GM12878 (cell line): ENCODE measurements at regions not wholly inside any gene's neighbourhood (a gene's known extent, or its start where the extent isn't known, plus 50 kb on each side); places are given as distances from the start of the nearest gene placed in this dataset.

ENCODE experiments used
- ATAC-seq: fragments of 200-7000 bp; cut with Tn5 transposase; 3 replicates; pipeline ENCODE4 v1.9.1; 2020; ENCODE audit warnings: mild to moderate bottlenecking, moderate library complexity
- BruUV-seq: library from RNA; stranded (reverse); fragments of 400-500 nt; replicated peaks from 2 replicates; lab custom pipeline; 2021; lab: Mats Ljungman, UMichigan
- CTCF ChIA-PET: fragments of 300-600 bp; sonication (Branson Sonifier 250); formaldehyde crosslinking; extraction: SDS; loops from one replicate; lab custom pipeline; 2021; ENCODE audit warnings: inconsistent platforms; lab: Yijun Ruan, JAX
- POLR2A ChIA-PET: fragments of 350-600 bp; formaldehyde crosslinking; extraction: SDS; loops from one replicate; lab custom pipeline; 2021; ENCODE audit warnings: inconsistent platforms; lab: Charles Lee
- RAD21 ChIA-PET: fragments of 300-600 bp; sonication (Branson Sonifier 250); formaldehyde crosslinking; loops from one replicate; lab custom pipeline; 2023; ENCODE audit warnings: antibody characterized with exemption; ENCODE audit not compliant: unreplicated experiment; lab: Charles Lee
- SMC1A ChIA-PET: fragments of 300-600 bp; sonication (Branson Sonifier 250); formaldehyde crosslinking; loops from one replicate; lab custom pipeline; 2023; ENCODE audit not compliant: unreplicated experiment, uncharacterized antibody; lab: Charles Lee
- DNase-seq: peaks from one replicate; pipeline ENCODE4 v3.0.0-alpha.2; 2011; ENCODE audit warnings: low read depth, low spot score
- FAIRE-seq: peaks from 3 replicates; lab custom pipeline; 2011; peaks lifted over from hg19 to GRCh38; lab: Jason Lieb, UNC
- H2AFZ ChIP-seq: 2 replicates; pipeline ENCODE4 v1.6.0; 2011; ENCODE audit warnings: low read depth, low read length, control low read depth; ENCODE audit not compliant: control insufficient read depth
- H3K27ac ChIP-seq: 2 replicates; pipeline ENCODE4 v1.5.1; 2011; ENCODE audit warnings: control low read depth; ENCODE audit not compliant: control insufficient read depth, insufficient read depth
- H3K27me3 ChIP-seq, 2 experiments: replicated peaks in 1 of 2; 2 replicates each; pipeline versions ENCODE4 v1.6.0 to v1.6.1; 2011; ENCODE audit warnings: low read length in 1 of 2; ENCODE audit not compliant: control insufficient read depth in 2 of 2, insufficient read depth in 2 of 2
- H3K36me3 ChIP-seq, 2 experiments: 2 replicates each; pipeline ENCODE4 v1.5.1; 2011; ENCODE audit warnings: low read length in 1 of 2; ENCODE audit not compliant: control insufficient read depth in 2 of 2, insufficient read depth in 2 of 2
- H3K4me1 ChIP-seq: 2 replicates; pipeline ENCODE4 v1.6.1; 2011; ENCODE audit warnings: mild to moderate bottlenecking, low read length, moderate library complexity, mixed read lengths; ENCODE audit not compliant: control insufficient read depth, insufficient read depth
- H3K4me2 ChIP-seq: 2 replicates; pipeline ENCODE4 v1.6.0; 2011; ENCODE audit warnings: control low read depth; ENCODE audit not compliant: control insufficient read depth, insufficient read depth
- H3K4me3 ChIP-seq: fragments of 200-600 bp; sonication (generic); 2 replicates; pipeline ENCODE4 v1.5.1; 2016
- H3K79me2 ChIP-seq: 2 replicates; pipeline ENCODE4 v1.6.0; 2011; ENCODE audit warnings: low read length; ENCODE audit not compliant: control insufficient read depth, insufficient read depth
- H3K9ac ChIP-seq: 2 replicates; pipeline ENCODE4 v1.8.0; 2011; ENCODE audit warnings: low read length, control low read depth, mixed read lengths; ENCODE audit not compliant: control insufficient read depth, insufficient read depth
- H3K9me3 ChIP-seq: replicated peaks from 3 replicates; pipeline ENCODE4 v1.5.1; 2011; ENCODE audit warnings: mild to moderate bottlenecking, low read length; ENCODE audit not compliant: control insufficient read depth, insufficient read depth
- H4K20me1 ChIP-seq: 2 replicates; pipeline ENCODE4 v1.6.0; 2011; ENCODE audit not compliant: control insufficient read depth, insufficient read depth
- CEBPB ChIP-seq, 2 experiments: fragments of 150-350 bp in 1 of 2; IDR thresholded peaks; 2 replicates each; pipeline ENCODE4 v1.6.1; 2012 to 2014; ENCODE audit warnings: low read depth in 2 of 2, low read length in 2 of 2, borderline replicate concordance in 1 of 2, inconsistent platforms in 1 of 2
- IRF5 ChIP-seq: fragments of 450-650 bp; IDR thresholded peaks from 2 replicates; pipeline ENCODE4 v1.6.1; 2017; ENCODE audit warnings: borderline replicate concordance
- MTA2 ChIP-seq: fragments of 450-650 bp; IDR thresholded peaks from 2 replicates; pipeline ENCODE4 v1.6.1; 2016; ENCODE audit warnings: low read depth, mild to moderate bottlenecking, moderate library complexity
- NBN ChIP-seq: fragments of 450-650 bp; IDR thresholded peaks from 2 replicates; pipeline ENCODE4 v1.6.1; 2016
- NR2C1 ChIP-seq: fragments of 450-650 bp; IDR thresholded peaks from 2 replicates; pipeline ENCODE4 v1.6.1; 2017; ENCODE audit warnings: antibody characterized with exemption, mild to moderate bottlenecking, moderate library complexity
- SP1 ChIP-seq: IDR thresholded peaks from one replicate; pipeline ENCODE4 v1.6.1; 2011; ENCODE audit warnings: low read depth, low read length
- USF2 ChIP-seq: IDR thresholded peaks from 2 replicates; pipeline ENCODE4 v1.6.1; 2011; ENCODE audit warnings: low read depth, low read length, improper control_type of control experiment, borderline replicate concordance
- ZNF622 ChIP-seq: fragments of 450-650 bp; IDR thresholded peaks from 2 replicates; pipeline ENCODE4 v1.6.1; 2017; ENCODE audit warnings: mild to moderate bottlenecking, inconsistent platforms
- WGBS: methylation state at CpG from one replicate; pipeline ENCODE4 v1.1.6; 2016; ENCODE audit warnings: low lambda C conversion rate; ENCODE audit not compliant: insufficient replicate concordance, insufficient coverage; ENCODE audit errors: missing lambda C conversion rate; 5-methylcytosine and 5-hydroxymethylcytosine counted together
- in situ Hi-C: fragments of 300-500 bp; cut with MboI; formaldehyde crosslinking; loops from 9 replicates; pipeline ENCODE4 v1.14.3; 2018; ENCODE audit warnings: mixed read lengths
- intact Hi-C: fragments of 100-400 bp; cut with micrococcal nuclease; formaldehyde crosslinking; loops from one replicate; pipeline ENCODE4 v1.14.2; 2022; ENCODE audit not compliant: unreplicated experiment
- TF ChIP-seq, protein P1 (sequence below): IDR thresholded peaks from 2 replicates; pipeline ENCODE4 v1.6.1; 2011; ENCODE audit warnings: mild to moderate bottlenecking, low read depth, low read length, moderate library complexity; ENCODE audit not compliant: insufficient replicate concordance
- TF ChIP-seq, protein P2 (sequence below): fragments of 450-650 bp; IDR thresholded peaks from 2 replicates; pipeline ENCODE4 v1.6.1; 2014; ENCODE audit warnings: mild to moderate bottlenecking
- TF ChIP-seq, protein P3 (sequence below): fragments of 450-650 bp; IDR thresholded peaks from 2 replicates; pipeline ENCODE4 v1.6.1; 2017; ENCODE audit warnings: mild to moderate bottlenecking, moderate library complexity
- TF ChIP-seq, protein P4 (sequence below): fragments of 450-650 bp; IDR thresholded peaks from 2 replicates; pipeline ENCODE4 v1.6.1; 2017; ENCODE audit warnings: antibody characterized with exemption, mild to moderate bottlenecking, moderate library complexity

DNA sequence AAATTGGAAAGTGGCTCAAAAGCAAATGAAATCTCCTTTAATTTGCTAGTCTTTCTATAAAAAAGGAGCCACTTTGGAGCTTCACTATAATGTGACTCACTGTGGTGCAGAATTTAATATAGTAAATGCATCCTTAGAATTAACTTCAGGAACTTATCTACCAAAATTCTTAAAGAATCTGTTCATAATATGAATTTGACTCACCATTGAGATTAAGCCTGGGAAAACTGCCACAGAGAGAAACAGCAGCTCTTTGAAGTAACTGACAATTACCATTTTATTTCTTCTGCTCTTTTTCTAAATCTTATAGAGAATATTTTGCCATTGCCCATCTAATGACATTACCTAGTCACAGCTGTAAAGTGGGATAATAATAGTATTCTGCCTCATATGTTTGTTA, 211.9 kb upstream of the CDH6 start (continued):
- TF ChIP-seq, protein P1, sequence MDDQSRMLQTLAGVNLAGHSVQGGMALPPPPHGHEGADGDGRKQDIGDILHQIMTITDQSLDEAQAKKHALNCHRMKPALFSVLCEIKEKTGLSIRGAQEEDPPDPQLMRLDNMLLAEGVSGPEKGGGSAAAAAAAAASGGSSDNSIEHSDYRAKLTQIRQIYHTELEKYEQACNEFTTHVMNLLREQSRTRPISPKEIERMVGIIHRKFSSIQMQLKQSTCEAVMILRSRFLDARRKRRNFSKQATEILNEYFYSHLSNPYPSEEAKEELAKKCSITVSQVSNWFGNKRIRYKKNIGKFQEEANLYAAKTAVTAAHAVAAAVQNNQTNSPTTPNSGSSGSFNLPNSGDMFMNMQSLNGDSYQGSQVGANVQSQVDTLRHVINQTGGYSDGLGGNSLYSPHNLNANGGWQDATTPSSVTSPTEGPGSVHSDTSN = no peak

- CTCF ChIA-PET = no interaction called here
- BruUV-seq = no TSS peak
- H3K36me3 ChIP-seq = no peaks in the 10 kb centered on the region
- RAD21 ChIA-PET = no interaction called here
- H3K27ac ChIP-seq = no peak overlapping the region
- H3K4me1 ChIP-seq = no peaks in the 10 kb centered on the region
- in situ Hi-C loops = no loop called here
- no peak overlapping the region for H3K4me2 ChIP-seq
- intact Hi-C loops = no loop called here
- H3K4me3 ChIP-seq = no peak overlapping the region
- DNase-seq (no peak), FAIRE-seq (no peak), ATAC-seq (no peak)
- no peak overlapping the region for H2AFZ ChIP-seq
- SMC1A ChIA-PET = no interaction called here
- WGBS = 0% methylated on average over 1 of the region's 1 CpG
- H3K9ac ChIP-seq = no peak overlapping the region
- H3K79me2 ChIP-seq = no peaks in the 10 kb centered on the region
- no peaks in the 10 kb centered on the region for H4K20me1 ChIP-seq
- H3K27me3 ChIP-seq = no peaks in the 10 kb centered on the region
- POLR2A ChIA-PET = no interaction called here
- no peaks in the 10 kb centered on the region for H3K9me3 ChIP-seq
- TF ChIP-seq MTA2 (no peak), ZNF622 (no peak), CEBPB (IDR thresholded peaks at IDR 0.05; ENCODE audit: borderline replicate concordance in 1 of 2, low read depth in 2 of 2, low read length in 2 of 2) (no peak), IRF5 (no peak), SP1 (no peak), NBN (no peak), USF2 (no peak), NR2C1 (no peak)
- TF ChIP-seq, protein P2, sequence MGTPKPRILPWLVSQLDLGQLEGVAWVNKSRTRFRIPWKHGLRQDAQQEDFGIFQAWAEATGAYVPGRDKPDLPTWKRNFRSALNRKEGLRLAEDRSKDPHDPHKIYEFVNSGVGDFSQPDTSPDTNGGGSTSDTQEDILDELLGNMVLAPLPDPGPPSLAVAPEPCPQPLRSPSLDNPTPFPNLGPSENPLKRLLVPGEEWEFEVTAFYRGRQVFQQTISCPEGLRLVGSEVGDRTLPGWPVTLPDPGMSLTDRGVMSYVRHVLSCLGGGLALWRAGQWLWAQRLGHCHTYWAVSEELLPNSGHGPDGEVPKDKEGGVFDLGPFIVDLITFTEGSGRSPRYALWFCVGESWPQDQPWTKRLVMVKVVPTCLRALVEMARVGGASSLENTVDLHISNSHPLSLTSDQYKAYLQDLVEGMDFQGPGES = no peak
- TF ChIP-seq, protein P3, sequence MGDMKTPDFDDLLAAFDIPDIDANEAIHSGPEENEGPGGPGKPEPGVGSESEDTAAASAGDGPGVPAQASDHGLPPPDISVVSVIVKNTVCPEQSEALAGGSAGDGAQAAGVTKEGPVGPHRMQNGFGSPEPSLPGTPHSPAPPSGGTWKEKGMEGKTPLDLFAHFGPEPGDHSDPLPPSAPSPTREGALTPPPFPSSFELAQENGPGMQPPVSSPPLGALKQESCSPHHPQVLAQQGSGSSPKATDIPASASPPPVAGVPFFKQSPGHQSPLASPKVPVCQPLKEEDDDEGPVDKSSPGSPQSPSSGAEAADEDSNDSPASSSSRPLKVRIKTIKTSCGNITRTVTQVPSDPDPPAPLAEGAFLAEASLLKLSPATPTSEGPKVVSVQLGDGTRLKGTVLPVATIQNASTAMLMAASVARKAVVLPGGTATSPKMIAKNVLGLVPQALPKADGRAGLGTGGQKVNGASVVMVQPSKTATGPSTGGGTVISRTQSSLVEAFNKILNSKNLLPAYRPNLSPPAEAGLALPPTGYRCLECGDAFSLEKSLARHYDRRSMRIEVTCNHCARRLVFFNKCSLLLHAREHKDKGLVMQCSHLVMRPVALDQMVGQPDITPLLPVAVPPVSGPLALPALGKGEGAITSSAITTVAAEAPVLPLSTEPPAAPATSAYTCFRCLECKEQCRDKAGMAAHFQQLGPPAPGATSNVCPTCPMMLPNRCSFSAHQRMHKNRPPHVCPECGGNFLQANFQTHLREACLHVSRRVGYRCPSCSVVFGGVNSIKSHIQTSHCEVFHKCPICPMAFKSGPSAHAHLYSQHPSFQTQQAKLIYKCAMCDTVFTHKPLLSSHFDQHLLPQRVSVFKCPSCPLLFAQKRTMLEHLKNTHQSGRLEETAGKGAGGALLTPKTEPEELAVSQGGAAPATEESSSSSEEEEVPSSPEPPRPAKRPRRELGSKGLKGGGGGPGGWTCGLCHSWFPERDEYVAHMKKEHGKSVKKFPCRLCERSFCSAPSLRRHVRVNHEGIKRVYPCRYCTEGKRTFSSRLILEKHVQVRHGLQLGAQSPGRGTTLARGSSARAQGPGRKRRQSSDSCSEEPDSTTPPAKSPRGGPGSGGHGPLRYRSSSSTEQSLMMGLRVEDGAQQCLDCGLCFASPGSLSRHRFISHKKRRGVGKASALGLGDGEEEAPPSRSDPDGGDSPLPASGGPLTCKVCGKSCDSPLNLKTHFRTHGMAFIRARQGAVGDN = no peak
- TF ChIP-seq, protein P4, sequence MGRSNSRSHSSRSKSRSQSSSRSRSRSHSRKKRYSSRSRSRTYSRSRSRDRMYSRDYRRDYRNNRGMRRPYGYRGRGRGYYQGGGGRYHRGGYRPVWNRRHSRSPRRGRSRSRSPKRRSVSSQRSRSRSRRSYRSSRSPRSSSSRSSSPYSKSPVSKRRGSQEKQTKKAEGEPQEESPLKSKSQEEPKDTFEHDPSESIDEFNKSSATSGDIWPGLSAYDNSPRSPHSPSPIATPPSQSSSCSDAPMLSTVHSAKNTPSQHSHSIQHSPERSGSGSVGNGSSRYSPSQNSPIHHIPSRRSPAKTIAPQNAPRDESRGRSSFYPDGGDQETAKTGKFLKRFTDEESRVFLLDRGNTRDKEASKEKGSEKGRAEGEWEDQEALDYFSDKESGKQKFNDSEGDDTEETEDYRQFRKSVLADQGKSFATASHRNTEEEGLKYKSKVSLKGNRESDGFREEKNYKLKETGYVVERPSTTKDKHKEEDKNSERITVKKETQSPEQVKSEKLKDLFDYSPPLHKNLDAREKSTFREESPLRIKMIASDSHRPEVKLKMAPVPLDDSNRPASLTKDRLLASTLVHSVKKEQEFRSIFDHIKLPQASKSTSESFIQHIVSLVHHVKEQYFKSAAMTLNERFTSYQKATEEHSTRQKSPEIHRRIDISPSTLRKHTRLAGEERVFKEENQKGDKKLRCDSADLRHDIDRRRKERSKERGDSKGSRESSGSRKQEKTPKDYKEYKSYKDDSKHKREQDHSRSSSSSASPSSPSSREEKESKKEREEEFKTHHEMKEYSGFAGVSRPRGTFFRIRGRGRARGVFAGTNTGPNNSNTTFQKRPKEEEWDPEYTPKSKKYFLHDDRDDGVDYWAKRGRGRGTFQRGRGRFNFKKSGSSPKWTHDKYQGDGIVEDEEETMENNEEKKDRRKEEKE = no peak
Measured at GRCh38 chr5:30968971-30969370, 224.5 kb upstream of the CDH6 start.
